H9 (cell line): ENCODE measurements at regions not wholly inside any gene's neighbourhood (a gene's known extent, or its start where the extent isn't known, plus 50 kb on each side); places are given as distances from the start of the nearest gene placed in this dataset.

Experiments used
- DNase-seq: peaks from one replicate; pipeline ENCODE4 v3.0.0-alpha.2; 2017
- H2AFZ ChIP-seq: one replicate; pipeline ENCODE4 v1.6.1; 2013; ENCODE audit warnings: mild to moderate bottlenecking, low read length, control low read depth, moderate library complexity
- H2AK5ac ChIP-seq: 2 replicates; pipeline ENCODE4 v1.6.1; 2013; ENCODE audit warnings: low read length, control low read depth, mixed read lengths; ENCODE audit not compliant: insufficient read length
- H2BK120ac ChIP-seq: one replicate; pipeline ENCODE4 v1.6.1; 2013; ENCODE audit warnings: low read depth, mild to moderate bottlenecking, low read length, control low read depth, inconsistent platforms; ENCODE audit not compliant: poor library complexity, severe bottlenecking
- H2BK12ac ChIP-seq: 2 replicates; pipeline ENCODE4 v1.6.1; 2013; ENCODE audit warnings: low read length, control low read depth, mixed read lengths, low read depth; ENCODE audit not compliant: insufficient read length
- H2BK15ac ChIP-seq: 2 replicates; pipeline ENCODE4 v1.6.1; 2013; ENCODE audit warnings: low read depth, low read length, control low read depth
- H2BK20ac ChIP-seq: one replicate; pipeline ENCODE4 v1.6.1; 2013; ENCODE audit warnings: low read depth, mild to moderate bottlenecking, low read length, control low read depth, inconsistent platforms; ENCODE audit not compliant: poor library complexity, severe bottlenecking
- H2BK5ac ChIP-seq: 2 replicates; pipeline ENCODE4 v1.6.1; 2013; ENCODE audit warnings: low read length, control low read depth, mixed read lengths; ENCODE audit not compliant: insufficient read length
- H3K14ac ChIP-seq: 2 replicates; pipeline ENCODE4 v1.6.1; 2013; ENCODE audit warnings: low read length, control low read depth; ENCODE audit not compliant: insufficient read depth
- H3K18ac ChIP-seq: 2 replicates; pipeline ENCODE4 v1.6.1; 2013; ENCODE audit warnings: low read depth, mild to moderate bottlenecking, mixed read lengths, low read length, control low read depth; ENCODE audit not compliant: insufficient read length
- H3K23ac ChIP-seq: 2 replicates; pipeline ENCODE4 v1.6.1; 2013; ENCODE audit warnings: low read length, control low read depth, mixed read lengths, low read depth; ENCODE audit not compliant: insufficient read length
- H3K23me2 ChIP-seq: 2 replicates; pipeline ENCODE4 v1.6.1; 2013; ENCODE audit warnings: low read depth, mild to moderate bottlenecking, mixed read lengths, low read length, control low read depth; ENCODE audit not compliant: insufficient read length, poor library complexity, severe bottlenecking
- H3K27ac ChIP-seq: 2 replicates; pipeline ENCODE4 v1.5.1; 2013; ENCODE audit warnings: low read length, control low read depth, mixed read lengths, low read depth; ENCODE audit not compliant: insufficient read length
- H3K27me3 ChIP-seq: 2 replicates; pipeline ENCODE4 v1.6.1; 2013; ENCODE audit warnings: low read length, control low read depth, inconsistent platforms; ENCODE audit not compliant: insufficient read depth
- H3K4ac ChIP-seq: 2 replicates; pipeline ENCODE4 v1.6.1; 2013; ENCODE audit warnings: low read depth, mild to moderate bottlenecking, control low read depth, inconsistent platforms, low read length, moderate library complexity
- H3K4me1 ChIP-seq: 2 replicates; pipeline ENCODE4 v1.6.1; 2013; ENCODE audit warnings: low read length, control low read depth, inconsistent platforms; ENCODE audit not compliant: insufficient read depth
- H3K4me2 ChIP-seq: 2 replicates; pipeline ENCODE4 v1.6.1; 2013; ENCODE audit warnings: low read length, control low read depth, mixed read lengths; ENCODE audit not compliant: insufficient read length, insufficient read depth
- H3K56ac ChIP-seq: 2 replicates; pipeline ENCODE4 v1.6.1; 2013; ENCODE audit warnings: low read depth, mild to moderate bottlenecking, mixed read lengths, low read length, control low read depth; ENCODE audit not compliant: insufficient read length
- H3K79me1 ChIP-seq: 2 replicates; pipeline ENCODE4 v1.6.1; 2013; ENCODE audit warnings: low read depth, mild to moderate bottlenecking, moderate library complexity, low read length, control low read depth, inconsistent platforms; ENCODE audit not compliant: insufficient read depth, poor library complexity, severe bottlenecking
- H3K79me2 ChIP-seq: 2 replicates; pipeline ENCODE4 v1.6.1; 2013; ENCODE audit warnings: low read length, control low read depth, inconsistent platforms; ENCODE audit not compliant: insufficient read depth
- H3K9ac ChIP-seq: 2 replicates; pipeline ENCODE4 v1.6.1; 2013; ENCODE audit warnings: low read length, control low read depth, mixed read lengths; ENCODE audit not compliant: insufficient read length; ENCODE audit errors: extremely low read depth
- H3K9me3 ChIP-seq: one replicate; pipeline ENCODE4 v1.6.1; 2013; ENCODE audit warnings: low read depth, low read length, inconsistent platforms; ENCODE audit not compliant: control insufficient read depth
- H3T11ph ChIP-seq: one replicate; pipeline ENCODE4 v1.6.1; 2013; ENCODE audit warnings: mild to moderate bottlenecking, low read length, control low read depth, inconsistent platforms
- H4K20me1 ChIP-seq: one replicate; pipeline ENCODE4 v1.6.1; 2013; ENCODE audit not compliant: control insufficient read depth, insufficient read length, insufficient read depth
- H4K5ac ChIP-seq: 2 replicates; pipeline ENCODE4 v1.6.1; 2013; ENCODE audit warnings: low read depth, mild to moderate bottlenecking, mixed read lengths, low read length, control low read depth; ENCODE audit not compliant: insufficient read length
- H4K8ac ChIP-seq: replicated peaks from 2 replicates; pipeline ENCODE4 v1.6.1; 2013; ENCODE audit warnings: low read length, control low read depth, mixed read lengths, low read depth; ENCODE audit not compliant: insufficient read length
- H4K91ac ChIP-seq: 2 replicates; pipeline ENCODE4 v1.6.1; 2013; ENCODE audit warnings: low read depth, mild to moderate bottlenecking, moderate library complexity, mixed read lengths, low read length, control low read depth; ENCODE audit not compliant: insufficient read length
- H3K27ac Mint-ChIP-seq, 3 experiments: 2 replicates in 2 of 3; 3 replicates in 1 of 3; pipeline ENCODE4 v1.8.0; 2020 to 2021; ENCODE audit warnings: mixed read lengths in 3 of 3, mild to moderate bottlenecking in 1 of 3, moderate library complexity in 1 of 3
- H3K27me3 Mint-ChIP-seq: 2 replicates; pipeline ENCODE4 v1.8.0; 2021; ENCODE audit warnings: low read depth, mild to moderate bottlenecking, moderate library complexity, mixed read lengths
- H3K36me3 Mint-ChIP-seq, 3 experiments: 2 replicates in 2 of 3; 3 replicates in 1 of 3; pipeline ENCODE4 v1.8.0; 2020 to 2021; ENCODE audit warnings: low read depth in 3 of 3, mixed read lengths in 3 of 3; ENCODE audit not compliant: insufficient read depth in 1 of 3
- H3K4me1 Mint-ChIP-seq, 2 experiments: 2 replicates each; pipeline ENCODE4 v1.8.0; 2020; ENCODE audit warnings: mixed read lengths in 2 of 2
- H3K4me3 Mint-ChIP-seq, 2 experiments: 2 replicates in 1 of 2; 3 replicates in 1 of 2; pipeline ENCODE4 v1.8.0; 2020 to 2021; ENCODE audit warnings: mild to moderate bottlenecking in 2 of 2, mixed read lengths in 2 of 2, moderate library complexity in 1 of 2
- H3K9me3 Mint-ChIP-seq, 2 experiments: 2 replicates in 1 of 2; 3 replicates in 1 of 2; pipeline ENCODE4 v1.8.0; 2020; ENCODE audit warnings: mild to moderate bottlenecking in 2 of 2, mixed read lengths in 2 of 2, moderate library complexity in 1 of 2
- whole genome bisulfite sequencing: extraction: QIAGEN DNeasy Blood & Tissue Kit; methylation state at CpG from one replicate; pipeline ENCODE4 v1.1.7; 2013; ENCODE audit warnings: missing lambda C conversion rate, low lambda C conversion rate, mixed read lengths; ENCODE audit not compliant: insufficient read length; ENCODE audit errors: extremely low coverage; 5-methylcytosine and 5-hydroxymethylcytosine counted together
- TF ChIP-seq, protein P1 (sequence below): fragments of 200-600 bp; sonication (generic); conservative IDR thresholded peaks from 3 replicates; pipeline ENCODE4 v1.8.0; 2021; ENCODE audit warnings: antibody characterized with exemption, mild to moderate bottlenecking

DNA sequence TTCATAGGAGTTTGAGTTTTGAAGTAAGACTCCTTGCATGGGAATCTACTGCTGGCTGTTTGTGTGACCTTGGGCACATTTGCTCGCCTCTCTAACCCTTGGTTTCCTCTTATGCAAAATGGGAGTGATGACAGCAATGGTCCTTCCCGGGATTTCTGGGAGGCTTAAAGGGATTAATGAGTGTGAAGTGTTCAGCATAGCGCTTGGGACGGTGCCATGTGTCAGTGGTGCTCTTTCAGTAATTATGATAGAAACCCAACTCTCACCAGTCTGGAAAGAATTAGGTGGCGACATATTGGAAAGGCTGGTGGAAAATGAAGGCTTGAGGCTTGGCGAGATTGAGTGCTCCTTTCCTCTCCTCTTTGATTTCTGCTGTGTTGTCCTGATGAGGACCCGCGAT is 429.2 kb upstream of the EEF2KMT start:
- H3K79me2 ChIP-seq, result no peaks in the 10 kb centered on the region
- no peak for DNase-seq
- no peak overlapping the region for H2BK120ac ChIP-seq
- H4K8ac ChIP-seq, result no peak overlapping the region
- no peak overlapping the region for H3T11ph ChIP-seq
- H3K27me3 ChIP-seq, result no peaks in the 10 kb centered on the region
- Mint-ChIP-seq H3K4me3 (no peak overlapping the region), H3K27me3 (peaks cover 4% of the 10 kb centered on the region; the same call in 1 of the 2 replicates), H3K9me3 (no peaks in the 10 kb centered on the region), H3K4me1 (peaks cover 14 to 19% of the 10 kb centered on the region in 2 experiments), H3K36me3 (no peaks in the 10 kb centered on the region), H3K27ac (no peak overlapping the region; a peak in 1 of 7 replicates)
- TF ChIP-seq, protein P1, sequence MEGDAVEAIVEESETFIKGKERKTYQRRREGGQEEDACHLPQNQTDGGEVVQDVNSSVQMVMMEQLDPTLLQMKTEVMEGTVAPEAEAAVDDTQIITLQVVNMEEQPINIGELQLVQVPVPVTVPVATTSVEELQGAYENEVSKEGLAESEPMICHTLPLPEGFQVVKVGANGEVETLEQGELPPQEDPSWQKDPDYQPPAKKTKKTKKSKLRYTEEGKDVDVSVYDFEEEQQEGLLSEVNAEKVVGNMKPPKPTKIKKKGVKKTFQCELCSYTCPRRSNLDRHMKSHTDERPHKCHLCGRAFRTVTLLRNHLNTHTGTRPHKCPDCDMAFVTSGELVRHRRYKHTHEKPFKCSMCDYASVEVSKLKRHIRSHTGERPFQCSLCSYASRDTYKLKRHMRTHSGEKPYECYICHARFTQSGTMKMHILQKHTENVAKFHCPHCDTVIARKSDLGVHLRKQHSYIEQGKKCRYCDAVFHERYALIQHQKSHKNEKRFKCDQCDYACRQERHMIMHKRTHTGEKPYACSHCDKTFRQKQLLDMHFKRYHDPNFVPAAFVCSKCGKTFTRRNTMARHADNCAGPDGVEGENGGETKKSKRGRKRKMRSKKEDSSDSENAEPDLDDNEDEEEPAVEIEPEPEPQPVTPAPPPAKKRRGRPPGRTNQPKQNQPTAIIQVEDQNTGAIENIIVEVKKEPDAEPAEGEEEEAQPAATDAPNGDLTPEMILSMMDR, result no peak
- no peak overlapping the region for H3K23ac ChIP-seq
- no peak overlapping the region for H2BK20ac ChIP-seq
- no peaks in the 10 kb centered on the region for H3K79me1 ChIP-seq
- no peak overlapping the region for H4K91ac ChIP-seq
- H3K18ac ChIP-seq, result no peak overlapping the region
- no peak overlapping the region for H3K4me2 ChIP-seq
- H3K9ac ChIP-seq, result no peak overlapping the region
- no peak overlapping the region for H3K4ac ChIP-seq
- no peaks in the 10 kb centered on the region for H3K23me2 ChIP-seq
- H2BK12ac ChIP-seq, result no peak overlapping the region
- no peak overlapping the region for H2AFZ ChIP-seq
- H3K14ac ChIP-seq, result no peak overlapping the region
- H4K20me1 ChIP-seq, result no peaks in the 10 kb centered on the region
- no peak overlapping the region for H2BK15ac ChIP-seq
- no peaks in the 10 kb centered on the region for H3K4me1 ChIP-seq
- WGBS, result no CpG with 5 or more reads among the region's 8 CpGs
- no peak overlapping the region for H2AK5ac ChIP-seq
- H3K9me3 ChIP-seq, result no peaks in the 10 kb centered on the region
- no peak overlapping the region for H4K5ac ChIP-seq
- H3K56ac ChIP-seq, result no peak overlapping the region
- no peak overlapping the region for H2BK5ac ChIP-seq
- H3K27ac ChIP-seq, result no peak overlapping the region
